Heart right ventricle (tissue), 16 donors: ENCODE measurements at regions not wholly inside any gene's neighbourhood (a gene's known extent, or its start where the extent isn't known, plus 50 kb on each side); places are given as distances from the start of the nearest gene placed in this dataset.

Source experiments
- ATAC-seq, 8 donors: fragments of 200-7000 bp; cut with Tn5 transposase; one replicate each; pipeline ENCODE4 v1.9.1; 2020; ENCODE audit warnings: mild to moderate bottlenecking in 8 of 8, moderate library complexity in 8 of 8, moderate number of reproducible peaks in 1 of 8
- DNase-seq, 2 donors: peaks; one replicate each; pipeline ENCODE4 v3.0.0-alpha.2; 2020
- H3K27ac ChIP-seq, 10 donors: fragments of 200-600 bp; sonication (generic) in 2 of 10; one replicate each; pipeline versions ENCODE4 v1.5.0 to v1.8.0; 2020 to 2022; ENCODE audit warnings: mild to moderate bottlenecking in 3 of 10
- H3K27me3 ChIP-seq, 7 donors: fragments of 200-600 bp; one replicate each; pipeline ENCODE4 v1.8.0; 2021 to 2022; ENCODE audit warnings: mild to moderate bottlenecking in 2 of 7
- H3K36me3 ChIP-seq, 9 donors: fragments of 200-600 bp; sonication (generic) in 1 of 9; one replicate each; pipeline versions ENCODE4 v1.5.0 to v1.8.0; 2020 to 2022; ENCODE audit warnings: mild to moderate bottlenecking in 2 of 9
- H3K4me1 ChIP-seq, 9 donors: fragments of 200-600 bp; sonication (generic) in 1 of 9; one replicate each; pipeline versions ENCODE4 v1.5.0 to v1.8.0; 2020 to 2022; ENCODE audit warnings: mild to moderate bottlenecking in 4 of 9
- H3K4me3 ChIP-seq, 10 donors: fragments of 200-600 bp; sonication (generic) in 2 of 10; one replicate each; pipeline versions ENCODE4 v1.5.0 to v1.8.0; 2020 to 2022; ENCODE audit warnings: mild to moderate bottlenecking in 7 of 10, moderate library complexity in 2 of 10
- H3K9me3 ChIP-seq, 11 donors: fragments of 200-600 bp in 10 of 11; sonication (generic) in 2 of 11; one replicate each; pipeline versions ENCODE4 v1.5.0 to v1.8.0; 2013 to 2022; ENCODE audit warnings: mild to moderate bottlenecking in 2 of 11, control low read depth in 1 of 11, moderate library complexity in 1 of 11
- CTCF ChIP-seq, 9 donors: fragments of 200-600 bp; sonication (generic) in 2 of 9; IDR thresholded peaks; one replicate each; pipeline versions ENCODE4 v1.5.0 to v1.8.0; 2021 to 2022; ENCODE audit warnings: antibody characterized with exemption in 9 of 9, mild to moderate bottlenecking in 5 of 9, moderate library complexity in 1 of 9
- WGBS, 2 donors: extraction: QIAGEN DNeasy Blood & Tissue Kit; methylation state at CpG; one replicate each; pipeline ENCODE4 v1.1.7; 2013; ENCODE audit warnings: inconsistent platforms in 1 of 2; 5-methylcytosine and 5-hydroxymethylcytosine counted together
- intact Hi-C, 10 donors: fragments of 100-400 bp; cut with DNase I; formaldehyde crosslinking; loops; one replicate each; pipeline versions ENCODE4 v1.11.1 to v1.14.2; 2022
- donor health status: Arrhythmogenic right ventricular cardiomyopathy.
- donor health status: ischemic (EF 13 %, LVEDD 7.1; RV severe dilation, severe dysfunction).
- donor health status: healthy with polysubstance abuse.
- donor health status: DM: no; HTN: yes; CAD: no.
- donor health status: DM: no; HTN: no; CAD: no.
- donor health status: ischemic (EF 25% LVEDD 6.9; RV normal size, moderate dysfunction).
- donor health status: ischemic (EF 25% LVEDD 5.7; RV mildly dilated, moderate dysfunction).
- donor health status: healthy.
- donor health status: DM: yes; HTN: yes; CAD: no.
- donor health status: Ischemic cardiomyopathy.
- donor health status: ischemic (EF 35%, LVEDD 5.7; RV mildly dilated, moderate dysfunction).
- donor health status: nonischemic (EF 11% LVEDD 7.7; RV severe dilation, severe dysfunction).
- donor health status: DM: yes; HTN: yes; CAD: no.
- donor health status: PGD.
- donor health status: ischemic (EF 29% LVEDD 5.4; RV normal size, mild dysfunction).
- donor health status: nonischemic (EF 23%, LVEDD 6.1; RV moderate dilation, normal function).

GRCh38 chr3:113103588-113103987 is 107.8 kb upstream of the BOC start:
- intact Hi-C loops = no loop called here
- TF ChIP-seq CTCF (IDR thresholded peaks at IDR 0.05) = no peak
- no peak overlapping the region for H3K27ac ChIP-seq
- ATAC-seq = no peak
- no peak overlapping the region for H3K4me3 ChIP-seq
- H3K9me3 ChIP-seq = peaks cover 0 to 17% (median 4%) of the 10 kb centered on the region in 11 donors
- H3K4me1 ChIP-seq = no peaks in the 10 kb centered on the region
- no peaks in the 10 kb centered on the region for H3K27me3 ChIP-seq
- no peak for DNase-seq
- WGBS, 2 donors = 60 to 79% methylated on average over 2 of the region's 2 CpGs
- no peaks in the 10 kb centered on the region for H3K36me3 ChIP-seq

- no peaks in the 10 kb centered on the region for H3K36me3 ChIP-seq
- no peaks in the 10 kb centered on the region for H3K27me3 ChIP-seq
- no peaks in the 10 kb centered on the region for H3K4me1 ChIP-seq
- ATAC-seq (no peak), DNase-seq (no peak)
- no peak overlapping the region for H3K27ac ChIP-seq
- no peak for TF ChIP-seq CTCF (IDR thresholded peaks at IDR 0.05)
- intact Hi-C loops = no loop called here
- 69 to 74% methylated on average over 11 of the region's 11 CpGs for WGBS, 2 donors
- no peak overlapping the region for H3K4me3 ChIP-seq
- peaks cover 0 to 10% (median 1%) of the 10 kb centered on the region in 11 donors for H3K9me3 ChIP-seq
Observed at GRCh38 chr3:113104357-113105092, 106.8 kb upstream of the BOC start.

- DNase-seq (no peak), ATAC-seq (peak in 2 of 8 donors; percentile 55 to 79)
- WGBS, 2 donors = 53 to 68% methylated on average over 4 of the region's 4 CpGs
- TF ChIP-seq CTCF (IDR thresholded peaks at IDR 0.05) = no peak
- no peaks in the 10 kb centered on the region for H3K27me3 ChIP-seq
- H3K4me3 ChIP-seq = no peak overlapping the region
- H3K4me1 ChIP-seq = no peaks in the 10 kb centered on the region
- H3K36me3 ChIP-seq = no peaks in the 10 kb centered on the region
- intact Hi-C loops = no loop called here
- peaks cover 0 to 4% (median 0%) of the 10 kb centered on the region in 11 donors for H3K9me3 ChIP-seq
- no peak overlapping the region for H3K27ac ChIP-seq
Observed at GRCh38 chr3:113105093-113105449, 106.3 kb upstream of the BOC start.

GRCh38 chr3:113105966-113106660 is 105.2 kb upstream of the BOC start:
- Histone ChIP-seq H3K4me3 (no peak overlapping the region), H3K36me3 (no peaks in the 10 kb centered on the region), H3K9me3 (no peaks in the 10 kb centered on the region), H3K27me3 (no peaks in the 10 kb centered on the region), H3K27ac (no peak overlapping the region), H3K4me1 (no peaks in the 10 kb centered on the region)
- intact Hi-C loops = no loop called here
- ATAC-seq (no peak), DNase-seq (no peak)
- 82 to 89% methylated on average over 4 of the region's 4 CpGs for WGBS, 2 donors
- TF ChIP-seq CTCF (IDR thresholded peaks at IDR 0.05) = no peak
